ENCODE measurements at regions not wholly inside any gene's neighbourhood (a gene's known extent, or its start where the extent isn't known, plus 50 kb on each side); places are given as distances from the start of the nearest gene placed in this dataset.

DNA sequence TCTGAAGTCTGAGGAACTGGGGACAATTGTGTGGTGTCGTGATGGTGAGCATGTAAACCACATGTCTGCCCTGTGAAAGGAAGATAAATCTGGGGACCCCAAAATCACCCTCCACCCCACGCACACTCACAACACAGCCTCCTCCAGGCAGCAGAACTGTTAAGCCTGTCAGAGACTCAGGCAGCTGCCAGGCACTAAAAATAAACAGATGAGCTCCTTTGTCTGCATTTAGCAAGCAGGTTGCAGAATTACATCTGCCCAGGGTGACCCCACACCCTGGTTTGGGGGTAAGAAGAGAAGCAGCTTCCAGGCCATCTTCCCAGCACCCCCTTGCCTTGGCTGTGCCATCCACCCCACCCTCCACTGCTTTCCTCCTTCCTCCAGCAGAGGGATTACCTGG, 119.1 kb upstream of the RUNX3 start:
- no peak overlapping the region for H3K4me3 ChIP-seq (replicated peaks; ENCODE audit: low read depth, low read length)
- DNase-seq (ENCODE audit: extremely low read depth, low read depth), result no peak
- TF ChIP-seq CTCF (IDR thresholded peaks at IDR 0.05; ENCODE audit: low read depth, low read length, missing control alignments), result no peak

DNA sequence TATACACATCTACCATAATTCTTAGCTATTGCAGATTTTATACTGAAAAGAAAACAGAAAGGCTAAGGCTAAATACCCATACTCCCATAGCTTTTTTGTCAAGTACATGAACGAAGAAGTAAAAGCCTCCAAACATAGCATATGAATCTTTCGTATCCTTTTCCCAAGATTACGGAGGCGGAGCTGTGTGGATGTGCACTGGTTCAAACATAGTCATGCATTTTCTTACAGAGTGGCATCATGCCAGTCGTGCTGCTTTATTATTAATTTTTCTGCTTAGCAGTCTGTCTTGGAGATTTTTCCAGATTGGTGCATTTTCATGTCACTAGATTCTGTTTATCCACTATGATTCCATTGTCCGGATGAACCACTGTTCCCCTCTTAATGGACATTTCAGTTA, 118.7 kb upstream of the RUNX3 start:
- H3K4me3 ChIP-seq (replicated peaks; ENCODE audit: low read depth, low read length), result no peak overlapping the region
- DNase-seq (ENCODE audit: extremely low read depth, low read depth), result no peak
- no peak for TF ChIP-seq CTCF (IDR thresholded peaks at IDR 0.05; ENCODE audit: low read depth, low read length, missing control alignments)

- no peak overlapping the region for H3K4me3 ChIP-seq (replicated peaks; ENCODE audit: low read depth, low read length)
- TF ChIP-seq CTCF (IDR thresholded peaks at IDR 0.05; ENCODE audit: low read depth, low read length, missing control alignments), result no peak
- DNase-seq (ENCODE audit: extremely low read depth, low read depth), result no peak
Measured at GRCh38 chr1:25047506-25048240, 117.6 kb upstream of the RUNX3 start.

DNA sequence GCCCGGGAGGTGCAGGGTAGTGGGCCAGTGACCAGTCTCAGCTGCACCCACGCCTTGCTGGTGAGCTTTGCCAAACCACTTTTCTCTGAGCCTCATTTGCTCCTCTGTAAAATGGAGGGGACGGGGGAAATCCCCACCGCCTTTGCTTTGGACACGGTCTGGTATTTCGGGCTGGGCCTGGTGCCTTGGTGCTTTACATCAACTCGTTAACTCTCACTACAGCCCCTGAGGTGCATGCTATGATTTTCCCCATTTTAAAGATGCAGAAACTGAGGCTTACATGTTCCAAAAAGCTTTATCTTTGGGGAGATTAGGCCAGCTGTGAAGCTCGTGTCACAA, 116.1 kb upstream of the RUNX3 start:
- no peak for DNase-seq (ENCODE audit: extremely low read depth, low read depth)
- TF ChIP-seq CTCF (IDR thresholded peaks at IDR 0.05; ENCODE audit: low read depth, low read length, missing control alignments), result no peak
- H3K4me3 ChIP-seq (replicated peaks; ENCODE audit: low read depth, low read length), result no peak overlapping the region

GRCh38 chr1:25045480-25046193, 115.6 kb upstream of the RUNX3 start:
- no peak overlapping the region for H3K4me3 ChIP-seq (replicated peaks; ENCODE audit: low read depth, low read length)
- no peak for DNase-seq (ENCODE audit: extremely low read depth, low read depth)
- no peak for TF ChIP-seq CTCF (IDR thresholded peaks at IDR 0.05; ENCODE audit: low read depth, low read length, missing control alignments)

DNA sequence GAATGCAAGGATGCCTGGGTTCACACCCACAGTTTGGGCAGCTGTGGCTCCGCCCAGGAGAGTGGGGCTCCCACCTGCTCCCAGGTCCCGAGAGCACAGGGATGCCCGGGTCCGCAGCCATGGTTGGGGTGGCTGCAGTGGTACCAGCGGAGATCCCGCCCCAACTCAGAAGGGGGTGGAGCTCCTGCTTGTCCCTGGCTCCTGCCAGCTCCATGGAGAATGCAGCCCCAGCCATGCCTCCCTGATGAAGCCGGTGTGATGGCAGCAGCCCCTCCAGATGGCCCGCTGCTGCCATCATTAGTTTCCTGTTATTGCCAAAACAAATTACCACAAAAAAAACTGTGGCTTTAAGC, 113.1 kb upstream of the RUNX3 start:
- no peak for TF ChIP-seq CTCF (IDR thresholded peaks at IDR 0.05; ENCODE audit: low read depth, low read length, missing control alignments)
- no peak for DNase-seq (ENCODE audit: extremely low read depth, low read depth)
- no peak overlapping the region for H3K4me3 ChIP-seq (replicated peaks; ENCODE audit: low read depth, low read length)
